LoVo (cell line): ENCODE measurements at regions not wholly inside any gene's neighbourhood (a gene's known extent, or its start where the extent isn't known, plus 50 kb on each side); places are given as distances from the start of the nearest gene placed in this dataset.

Experiments used
- DNase-seq: peaks from one replicate; pipeline ENCODE4 v3.0.0-alpha.2; 2016; ENCODE audit warnings: low spot score

GRCh38 chr1:14039582-14040430 is 339.8 kb downstream of the PRDM2 start:
- no peak for DNase-seq

GRCh38 chr1:14049965-14050364 is 350.0 kb downstream of the PRDM2 start:
- DNase-seq, result no peak

- peak; percentile 55 for DNase-seq
Observed at GRCh38 chr1:14055442-14056223, 355.6 kb downstream of the PRDM2 start.

GRCh38 chr1:14057640-14058039 is 357.7 kb downstream of the PRDM2 start:
- no peak for DNase-seq

- no peak for DNase-seq
Observed at GRCh38 chr1:14061204-14061603, 361.2 kb downstream of the PRDM2 start.

- no peak for DNase-seq
Observed at GRCh38 chr1:14061722-14062121, 361.7 kb downstream of the PRDM2 start.

GRCh38 chr1:14062669-14063068 is 362.7 kb downstream of the PRDM2 start:
- DNase-seq, result no peak

- no peak for DNase-seq
Observed at GRCh38 chr1:14064649-14065442, 364.9 kb downstream of the PRDM2 start.

GRCh38 chr1:14065486-14065885 is 365.5 kb downstream of the PRDM2 start:
- DNase-seq, result no peak

- no peak for DNase-seq
Observed at GRCh38 chr1:14067036-14067435, 367.0 kb downstream of the PRDM2 start.

- no peak for DNase-seq
Observed at GRCh38 chr1:14067711-14068110, 367.7 kb downstream of the PRDM2 start.

- DNase-seq, result no peak
Observed at GRCh38 chr1:14071581-14071980, 371.6 kb downstream of the PRDM2 start.

- DNase-seq, result no peak
Observed at GRCh38 chr1:14080653-14081052, 380.7 kb downstream of the PRDM2 start.

- no peak for DNase-seq
Observed at GRCh38 chr1:14082331-14082730, 382.3 kb downstream of the PRDM2 start.

GRCh38 chr1:14083277-14083676 is 383.3 kb downstream of the PRDM2 start:
- no peak for DNase-seq

GRCh38 chr1:14083706-14084105 is 383.7 kb downstream of the PRDM2 start:
- no peak for DNase-seq

- DNase-seq, result no peak
Observed at GRCh38 chr1:14090062-14090461, 390.1 kb downstream of the PRDM2 start.

GRCh38 chr1:14090531-14090930 is 390.5 kb downstream of the PRDM2 start:
- no peak for DNase-seq

GRCh38 chr1:14094611-14095400 is 394.8 kb downstream of the PRDM2 start:
- no peak for DNase-seq

GRCh38 chr1:14098294-14098913 is 398.4 kb downstream of the PRDM2 start:
- DNase-seq, result no peak

- no peak for DNase-seq
Observed at GRCh38 chr1:14100444-14100843, 400.5 kb downstream of the PRDM2 start.
